DMS153 treated with DMSO at 0.1 percent for 48 hours (cell line): ENCODE measurements at regions not wholly inside any gene's neighbourhood (a gene's known extent, or its start where the extent isn't known, plus 50 kb on each side); places are given as distances from the start of the nearest gene placed in this dataset.

Source experiments
- DNase-seq: peaks from one replicate; lab custom pipeline; 2025; ENCODE audit not compliant: unreplicated experiment; lab: John Stamatoyannopoulos, UW

DNA sequence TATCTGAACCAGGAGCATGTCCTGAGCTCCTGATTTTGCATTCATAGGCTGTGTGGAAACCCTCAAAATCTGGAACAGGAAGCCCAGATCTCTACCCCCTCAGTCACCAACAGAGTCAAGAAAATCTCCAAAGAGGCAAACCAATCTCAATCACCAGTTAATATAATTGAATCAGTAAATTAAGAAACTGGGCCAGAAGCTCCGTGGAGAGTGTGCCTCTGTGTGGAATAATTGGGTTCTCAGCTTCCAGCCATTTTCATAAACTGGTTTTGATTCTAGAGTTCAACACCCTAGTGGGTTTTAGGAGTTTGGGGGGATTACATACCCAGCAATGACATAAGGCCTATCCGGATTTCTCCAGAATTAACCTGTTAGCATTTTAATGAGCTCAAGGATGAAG lies 362.9 kb downstream of the IRX2 start:
- DNase-seq: no peak

GRCh38 chr5:2387634-2388325 lies 363.7 kb downstream of the IRX2 start:
- DNase-seq: no peak

GRCh38 chr5:2387250-2387633 lies 364.2 kb downstream of the IRX2 start:
- DNase-seq: no peak

DNA sequence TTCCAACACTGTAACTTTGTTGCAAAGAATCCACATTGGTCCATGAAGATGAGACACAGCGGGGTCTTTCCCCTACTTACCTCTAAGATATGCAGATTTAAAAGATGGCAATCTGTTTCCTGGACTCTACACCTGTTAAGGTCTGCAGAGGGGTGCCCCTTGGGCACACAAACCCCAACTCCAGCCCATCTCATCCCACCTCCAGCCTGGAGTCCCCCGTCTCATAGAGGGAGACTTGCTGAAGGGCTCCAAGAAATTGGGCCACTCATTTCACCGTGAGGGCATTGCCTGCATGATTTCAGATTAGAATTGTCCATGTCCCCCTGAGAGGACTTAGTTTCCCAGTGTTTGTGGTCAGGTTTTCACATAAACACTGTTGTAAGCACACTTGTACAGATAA lies 365.7 kb downstream of the IRX2 start:
- DNase-seq: no peak

GRCh38 chr5:2383698-2384065 lies 367.8 kb downstream of the IRX2 start:
- DNase-seq: peak; percentile 19

- DNase-seq: no peak
These were observed 368.4 kb downstream of the IRX2 start for GRCh38 chr5:2382776-2383697.

- DNase-seq: no peak
These were observed 369.6 kb downstream of the IRX2 start for GRCh38 chr5:2381861-2382260.

GRCh38 chr5:2381070-2381469 lies 370.4 kb downstream of the IRX2 start:
- DNase-seq: no peak

- DNase-seq: no peak
These were observed 372.5 kb downstream of the IRX2 start for GRCh38 chr5:2378976-2379375.

GRCh38 chr5:2378108-2378507 lies 373.4 kb downstream of the IRX2 start:
- DNase-seq: no peak

DNA sequence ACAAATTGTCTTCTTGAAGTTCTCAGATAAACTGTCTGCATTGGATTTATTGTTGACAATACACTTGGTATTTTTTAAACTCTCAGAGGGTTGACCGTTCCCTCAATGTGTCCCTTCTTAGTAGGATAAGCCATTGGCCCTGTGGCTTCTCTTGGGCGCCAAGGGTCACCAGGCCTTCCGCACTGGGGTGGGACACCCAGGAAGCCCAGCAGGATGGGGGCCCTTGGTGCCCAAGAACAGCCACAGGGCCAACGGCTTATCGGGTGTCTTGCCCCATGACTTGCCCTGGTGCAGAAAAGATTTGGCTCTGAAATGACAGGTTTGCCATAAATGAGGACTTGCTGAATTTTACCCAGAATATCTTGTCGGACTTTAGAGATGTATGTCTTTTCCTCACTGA lies 375.0 kb downstream of the IRX2 start:
- DNase-seq: no peak

DNA sequence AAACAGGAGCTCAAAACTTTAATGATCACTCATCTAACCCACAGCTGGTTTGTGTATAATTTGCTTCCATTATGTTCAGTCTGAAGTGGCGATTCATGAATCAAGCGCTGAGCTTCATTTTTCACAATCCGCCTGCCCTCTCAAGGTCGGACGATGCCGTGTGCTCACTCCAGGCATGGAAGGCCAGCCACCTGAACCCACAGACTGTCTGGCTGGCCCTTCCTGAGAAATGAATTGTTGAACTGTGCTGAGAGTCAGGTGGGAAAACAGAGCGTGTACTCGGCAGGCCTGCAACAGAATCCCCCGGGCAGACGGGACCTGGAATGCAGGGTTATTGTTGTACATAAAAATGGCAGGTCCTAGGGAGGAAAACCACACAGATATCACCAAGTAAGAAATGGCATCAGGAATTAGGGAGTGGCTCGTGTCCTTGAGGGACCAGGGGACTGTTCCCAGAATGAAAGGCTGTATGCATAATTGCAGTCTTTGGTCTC lies 375.7 kb downstream of the IRX2 start:
- DNase-seq: no peak

GRCh38 chr5:2375291-2375690 lies 376.2 kb downstream of the IRX2 start:
- DNase-seq: no peak

- DNase-seq: no peak
These were observed 376.8 kb downstream of the IRX2 start for GRCh38 chr5:2374703-2375102.

DNA sequence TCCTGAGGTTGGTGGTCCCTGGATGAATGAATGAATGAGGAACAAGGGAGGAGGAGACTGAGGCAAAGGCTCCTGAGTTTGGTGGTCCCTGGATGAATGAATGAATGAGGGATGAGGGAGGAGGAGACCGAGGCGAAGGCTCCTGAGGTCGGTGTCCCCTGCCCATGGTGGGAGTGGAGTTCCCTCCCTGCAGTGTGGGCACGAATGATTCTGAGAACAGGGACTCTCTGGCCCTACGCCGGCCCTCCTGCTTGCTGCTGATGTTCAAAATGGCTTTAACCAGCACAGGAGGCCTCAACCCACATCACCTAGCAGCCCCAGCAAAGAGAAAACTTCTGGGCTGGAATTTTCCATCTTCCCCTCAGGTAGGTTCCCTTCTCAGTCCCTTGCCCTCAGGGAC lies 377.8 kb downstream of the IRX2 start:
- no peak for DNase-seq

GRCh38 chr5:2371419-2371710 lies 380.1 kb downstream of the IRX2 start:
- DNase-seq: no peak

DNA sequence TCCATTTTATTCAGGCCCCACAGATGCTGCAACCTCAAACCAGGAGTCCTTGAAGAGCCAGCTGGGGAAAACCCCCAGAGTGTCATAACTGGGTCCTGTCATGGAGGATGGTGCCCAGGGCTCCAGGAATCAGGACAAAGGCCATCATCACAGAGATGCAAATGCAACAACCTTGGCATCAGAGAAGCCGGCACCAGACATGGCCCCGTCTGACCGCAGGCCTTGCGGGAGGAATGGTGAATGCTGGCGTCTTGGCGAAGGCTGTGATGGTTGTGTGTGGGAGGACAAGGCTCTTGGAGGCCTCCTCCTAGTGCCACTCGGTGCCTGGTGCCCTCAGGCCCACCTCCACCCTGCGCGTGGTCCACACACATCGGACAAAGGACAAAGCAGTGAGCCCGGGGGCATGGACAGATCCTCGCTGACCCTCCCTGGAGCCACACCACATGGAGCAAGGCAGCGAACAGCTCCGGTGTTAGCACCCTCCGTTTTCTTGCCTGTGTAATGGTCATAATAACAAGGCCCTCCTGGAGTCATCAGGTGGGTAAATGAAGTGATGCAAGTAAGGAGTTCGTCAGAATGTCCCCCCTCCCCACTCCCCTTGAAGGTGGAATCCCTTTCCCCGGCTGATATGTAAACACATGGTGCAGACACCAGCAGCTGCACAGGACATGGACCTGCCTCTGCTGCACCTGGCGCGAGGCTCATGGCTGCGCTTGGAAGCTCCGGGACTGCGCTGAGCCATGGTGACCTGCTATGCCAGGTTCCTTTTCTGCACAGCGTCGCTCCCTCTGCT lies 380.7 kb downstream of the IRX2 start:
- no peak for DNase-seq

DNA sequence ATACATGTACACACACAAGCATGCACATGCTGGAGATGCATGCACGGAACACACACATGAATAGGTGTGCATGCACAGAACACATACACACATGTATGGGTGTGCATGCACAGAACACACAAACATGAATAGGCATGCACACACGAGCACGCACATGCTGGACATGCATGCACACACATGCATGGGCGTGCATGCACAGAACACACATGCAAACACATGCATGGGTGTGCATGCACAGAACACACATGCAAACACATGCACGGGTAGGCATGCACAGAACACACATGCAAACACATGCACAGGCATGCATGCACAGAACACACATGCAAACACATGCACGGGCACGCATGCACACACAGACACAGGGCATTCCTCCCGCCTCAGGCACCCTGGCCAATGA lies 382.3 kb downstream of the IRX2 start:
- DNase-seq: no peak

DNA sequence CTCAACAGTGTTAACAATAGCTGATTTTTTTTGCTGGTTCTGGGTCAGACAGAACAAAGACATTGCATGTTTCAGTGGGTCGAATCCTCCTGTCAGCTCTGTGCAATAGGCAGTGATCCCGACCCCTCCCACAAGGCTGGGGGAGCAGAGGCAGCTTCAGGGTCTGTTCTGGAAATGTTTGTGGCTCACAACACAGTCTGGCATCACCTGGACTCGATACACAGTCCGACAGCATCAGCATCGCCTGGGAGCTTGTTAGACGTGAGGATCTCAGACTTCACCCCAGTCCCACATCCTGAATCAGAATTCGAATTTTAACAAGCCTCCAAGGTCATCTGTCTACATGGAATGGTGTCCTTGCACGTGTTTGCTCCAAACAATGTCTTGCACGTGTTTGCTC lies 384.7 kb downstream of the IRX2 start:
- no peak for DNase-seq

- DNase-seq: no peak
These were observed 394.2 kb downstream of the IRX2 start for GRCh38 chr5:2357309-2357708.

DNA sequence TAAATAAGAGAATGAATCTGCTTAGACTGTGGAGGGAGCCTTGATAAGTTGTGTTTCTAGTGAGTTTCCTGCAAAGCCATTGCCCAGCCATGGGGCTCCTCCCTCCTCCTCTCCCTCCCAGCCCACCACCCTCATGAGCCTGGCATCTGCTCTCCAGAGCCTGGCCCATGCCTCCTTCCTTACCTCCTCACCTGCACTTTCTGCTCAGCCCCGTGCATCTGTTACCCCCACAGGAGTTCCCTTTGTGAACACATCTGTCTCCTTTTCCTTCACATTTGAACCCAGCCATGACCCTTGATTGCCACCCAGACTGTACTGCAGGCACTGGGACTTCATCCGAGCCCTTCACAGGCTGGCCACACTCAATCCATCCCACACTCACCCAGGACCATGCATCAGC lies 395.6 kb downstream of the IRX2 start:
- no peak for DNase-seq
